Neural progenitor cell (in vitro differentiated cells): ENCODE measurements at regions not wholly inside any gene's neighbourhood (a gene's known extent, or its start where the extent isn't known, plus 50 kb on each side); places are given as distances from the start of the nearest gene placed in this dataset.
"Not testable (repeated sequence)": the region's sequence is repeated elsewhere in the genome, so short reads cannot be mapped to it uniquely, and the experiment has no call there.

Experiments
- DNase-seq: peaks from one replicate; pipeline ENCODE4 v3.0.0-alpha.2; 2016; ENCODE audit warnings: low spot score
- H2AFZ ChIP-seq: fragments of 200-600 bp; sonication (generic); replicated peaks from 2 replicates; pipeline ENCODE4 v1.6.1; 2016; ENCODE audit warnings: antibody characterized with exemption
- H3F3A ChIP-seq: fragments of 200-600 bp; sonication (generic); 2 replicates; pipeline ENCODE4 v1.6.1; 2016; ENCODE audit warnings: antibody characterized with exemption, low read depth
- H3K27ac ChIP-seq: fragments of 200-600 bp; sonication (generic); 2 replicates; pipeline ENCODE4 v1.5.1; 2016; ENCODE audit warnings: mild to moderate bottlenecking
- H3K27me3 ChIP-seq: fragments of 200-600 bp; sonication (generic); 2 replicates; pipeline ENCODE4 v1.6.1; 2016; ENCODE audit warnings: mild to moderate bottlenecking, moderate library complexity
- H3K36me3 ChIP-seq: fragments of 200-600 bp; sonication (generic); 2 replicates; pipeline ENCODE4 v1.5.1; 2016
- H3K4me1 ChIP-seq: fragments of 200-600 bp; sonication (generic); 2 replicates; pipeline ENCODE4 v1.6.1; 2016; ENCODE audit warnings: mixed run types
- H3K4me2 ChIP-seq: fragments of 200-600 bp; sonication (generic); 2 replicates; pipeline ENCODE4 v1.6.1; 2016
- H3K4me3 ChIP-seq: fragments of 200-600 bp; sonication (generic); 2 replicates; pipeline ENCODE4 v1.5.1; 2016
- H3K79me2 ChIP-seq: fragments of 200-600 bp; sonication (generic); 2 replicates; pipeline ENCODE4 v1.6.1; 2016; ENCODE audit warnings: low read depth
- H3K9ac ChIP-seq: fragments of 200-600 bp; sonication (generic); 2 replicates; pipeline ENCODE4 v1.6.1; 2016
- H3K9me3 ChIP-seq: fragments of 200-600 bp; sonication (generic); 2 replicates; pipeline ENCODE4 v1.5.1; 2016; ENCODE audit warnings: low read depth
- H4K20me1 ChIP-seq: fragments of 200-600 bp; sonication (generic); 2 replicates; pipeline ENCODE4 v1.6.1; 2016; ENCODE audit warnings: low read depth
- H3K27ac Mint-ChIP-seq: 3 replicates; pipeline ENCODE4 v1.8.0; 2021; ENCODE audit warnings: mixed read lengths
- H3K27me3 Mint-ChIP-seq: 2 replicates; pipeline ENCODE4 v1.8.0; 2022; ENCODE audit warnings: low read depth, mild to moderate bottlenecking, inconsistent platforms, moderate library complexity, mixed read lengths; ENCODE audit not compliant: insufficient read depth
- H3K36me3 Mint-ChIP-seq: 3 replicates; pipeline ENCODE4 v1.8.0; 2021; ENCODE audit warnings: mixed read lengths
- H3K4me1 Mint-ChIP-seq: 3 replicates; pipeline ENCODE4 v1.8.0; 2021; ENCODE audit warnings: mixed read lengths
- H3K4me3 Mint-ChIP-seq: 3 replicates; pipeline ENCODE4 v1.8.0; 2021; ENCODE audit warnings: mild to moderate bottlenecking, moderate library complexity, mixed read lengths
- H3K9me3 Mint-ChIP-seq: 3 replicates; pipeline ENCODE4 v1.8.0; 2020; ENCODE audit warnings: mixed read lengths

DNA sequence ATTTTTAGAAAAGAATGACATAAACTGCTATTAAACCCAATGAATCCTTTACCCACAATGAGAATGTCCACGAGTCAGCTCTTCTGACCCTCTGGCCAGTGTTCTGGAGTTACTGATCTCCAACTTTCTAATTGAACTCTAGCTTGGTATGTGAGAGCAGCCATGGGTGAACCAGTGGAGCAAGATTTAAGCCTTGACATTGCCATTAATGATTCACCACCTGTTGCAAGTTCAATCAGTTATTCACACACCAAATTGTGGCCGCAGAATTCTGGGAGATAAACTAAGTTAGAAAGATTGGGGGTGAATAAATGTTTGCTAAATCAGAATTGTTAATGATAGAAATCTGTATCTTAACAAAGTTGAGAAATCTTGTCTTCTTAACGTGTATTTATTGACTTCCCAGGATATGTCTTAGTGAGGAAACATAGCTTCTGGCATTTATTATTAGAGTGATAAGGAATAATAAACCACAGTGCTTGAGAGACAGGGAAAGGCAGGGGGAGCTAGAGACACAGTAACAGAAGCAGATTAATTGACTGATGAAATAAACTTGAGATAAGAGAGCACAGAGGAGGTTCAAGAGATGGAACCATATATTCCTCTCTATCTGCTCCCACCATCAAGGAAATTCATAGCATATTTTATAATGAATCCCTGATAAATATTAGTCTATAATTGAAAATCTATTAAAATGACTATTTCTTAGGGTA, 96.0 kb upstream of the AGAP9 start:
- not testable (repeated sequence) for H3K4me3 Mint-ChIP-seq, H3K9me3 ChIP-seq, H3K27me3 Mint-ChIP-seq, H3F3A ChIP-seq, H3K79me2 ChIP-seq, H3K36me3 ChIP-seq, H3K4me1 ChIP-seq, H3K4me2 ChIP-seq, H3K9ac ChIP-seq, H3K4me1 Mint-ChIP-seq, H3K4me3 ChIP-seq, H3K9me3 Mint-ChIP-seq, H4K20me1 ChIP-seq, H3K27ac ChIP-seq, H2AFZ ChIP-seq, H3K27ac Mint-ChIP-seq, DNase-seq, H3K36me3 Mint-ChIP-seq, H3K27me3 ChIP-seq

DNA sequence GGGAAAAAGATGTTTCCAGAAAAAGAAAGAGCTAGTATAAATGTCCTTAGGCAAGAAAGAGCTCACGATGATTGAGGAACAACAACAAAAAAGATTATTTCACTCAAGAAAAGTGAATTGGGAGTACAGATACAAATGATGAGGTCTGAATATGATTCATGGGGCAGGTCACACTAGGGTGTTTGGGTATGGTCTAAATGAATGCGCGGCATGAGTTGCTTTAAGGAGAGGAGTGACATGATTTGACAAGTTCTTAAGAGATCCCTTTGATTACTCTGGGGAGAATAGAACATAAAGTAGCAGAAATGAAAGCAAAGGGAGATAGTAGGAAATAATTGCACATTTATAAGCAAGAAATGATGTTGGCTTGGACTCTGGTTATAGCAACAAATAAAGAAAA, 85.9 kb upstream of the AGAP9 start:
- H3K79me2 ChIP-seq, H3K27me3 Mint-ChIP-seq, H3F3A ChIP-seq, H3K27me3 ChIP-seq, H3K4me2 ChIP-seq, H2AFZ ChIP-seq, H3K36me3 Mint-ChIP-seq, H3K4me1 Mint-ChIP-seq, H3K4me3 ChIP-seq, H3K4me1 ChIP-seq, H3K27ac ChIP-seq, H3K36me3 ChIP-seq, H4K20me1 ChIP-seq, H3K4me3 Mint-ChIP-seq, H3K27ac Mint-ChIP-seq, H3K9me3 Mint-ChIP-seq, H3K9me3 ChIP-seq, H3K9ac ChIP-seq, DNase-seq: not testable (repeated sequence)

DNA sequence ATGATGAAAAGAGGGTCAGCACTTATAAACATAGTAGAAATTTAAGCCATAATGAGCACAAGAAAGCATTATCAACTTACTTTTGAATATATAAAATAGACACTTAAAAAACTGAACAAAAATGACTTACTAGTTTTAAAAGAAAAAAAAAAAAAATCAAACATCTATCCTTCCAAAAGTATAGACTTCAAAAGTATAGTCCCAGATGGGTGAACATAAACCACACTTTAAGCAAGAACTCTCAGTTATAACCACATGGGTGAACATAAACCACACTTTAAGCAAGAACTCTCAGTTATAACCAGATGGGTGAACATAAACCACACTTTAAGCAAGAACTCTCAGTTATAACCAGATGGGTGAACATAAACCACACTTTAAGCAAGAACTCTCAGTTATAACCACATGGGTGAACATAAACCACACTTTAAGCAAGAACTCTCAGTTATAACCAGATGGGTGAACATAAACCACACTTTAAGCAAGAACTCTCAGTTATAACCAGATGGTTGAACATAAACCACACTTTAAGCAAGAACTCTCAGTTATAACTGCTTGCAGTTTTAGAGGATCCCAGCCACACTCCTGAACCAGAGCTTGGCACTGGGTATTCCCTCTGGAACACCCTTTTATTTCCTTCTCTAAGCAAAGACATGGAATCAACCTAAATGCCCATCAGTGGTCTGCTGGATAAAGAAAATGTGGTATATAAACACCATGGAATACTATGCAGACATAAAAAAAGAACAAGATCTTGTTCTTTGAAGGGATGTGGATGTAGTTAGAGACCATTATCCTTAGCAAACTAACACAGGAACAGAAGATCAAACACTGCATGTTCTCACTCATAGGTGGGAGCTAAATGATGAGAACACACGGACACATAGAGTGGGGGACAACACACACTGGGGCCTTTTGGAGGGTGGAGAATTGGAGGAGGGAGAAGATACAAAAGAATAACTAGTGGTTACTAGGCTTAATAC, 82.6 kb upstream of the AGAP9 start:
- not testable (repeated sequence) for H3K36me3 ChIP-seq, H4K20me1 ChIP-seq, H3K9me3 Mint-ChIP-seq, H3K4me3 ChIP-seq, H3F3A ChIP-seq, H3K36me3 Mint-ChIP-seq, H2AFZ ChIP-seq, H3K4me1 ChIP-seq, H3K4me2 ChIP-seq, H3K9me3 ChIP-seq, H3K27me3 ChIP-seq, H3K4me3 Mint-ChIP-seq, H3K27ac ChIP-seq, DNase-seq, H3K27me3 Mint-ChIP-seq, H3K4me1 Mint-ChIP-seq, H3K27ac Mint-ChIP-seq, H3K79me2 ChIP-seq, H3K9ac ChIP-seq

DNA sequence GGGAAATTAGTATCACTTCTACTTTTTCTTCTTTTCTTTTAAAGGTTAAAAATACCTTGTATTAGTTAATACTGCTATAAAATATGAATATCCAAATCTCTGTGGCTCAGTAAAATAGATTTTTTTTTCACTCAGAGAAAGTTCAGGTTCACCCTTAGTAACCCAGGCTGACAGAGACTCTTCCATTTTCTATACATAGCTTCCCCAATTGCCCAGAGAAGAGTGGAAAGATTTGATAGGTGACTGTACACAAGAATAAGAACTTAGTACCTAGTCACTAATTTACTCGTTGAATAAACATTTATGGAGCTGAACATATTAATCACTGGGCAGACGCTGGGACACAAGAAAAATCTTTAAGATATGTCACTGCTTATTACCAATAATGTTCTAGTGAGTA, 77.2 kb upstream of the AGAP9 start:
- not testable (repeated sequence) for H4K20me1 ChIP-seq

DNA sequence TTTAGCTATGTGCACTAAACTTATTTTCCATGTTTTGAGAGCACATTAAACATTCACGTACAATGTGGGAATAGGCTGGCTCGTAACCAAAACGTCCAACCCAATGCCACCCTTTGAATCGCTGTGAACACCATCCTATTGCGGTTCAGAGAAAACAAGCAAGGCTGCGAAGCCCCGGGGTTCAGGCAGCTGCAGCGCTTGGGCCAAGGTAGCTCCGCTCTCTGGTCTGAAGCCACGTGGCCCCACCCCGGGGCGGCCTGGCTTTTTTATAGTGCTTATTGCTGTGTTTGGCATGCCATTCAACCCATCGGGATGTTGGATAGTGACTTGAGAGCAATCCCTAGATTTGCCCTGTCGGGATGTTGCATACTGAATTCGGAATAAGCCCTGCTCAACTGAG, 76.7 kb upstream of the AGAP9 start:
- H3K79me2 ChIP-seq, H3K36me3 ChIP-seq, H3K4me3 ChIP-seq, H3F3A ChIP-seq, H3K27me3 Mint-ChIP-seq, H3K36me3 Mint-ChIP-seq, H3K27ac Mint-ChIP-seq, H3K4me1 Mint-ChIP-seq, H4K20me1 ChIP-seq, H3K27ac ChIP-seq, H3K9ac ChIP-seq, H3K9me3 ChIP-seq, H3K27me3 ChIP-seq, H3K4me1 ChIP-seq, H3K9me3 Mint-ChIP-seq, DNase-seq, H3K4me2 ChIP-seq, H2AFZ ChIP-seq, H3K4me3 Mint-ChIP-seq: not testable (repeated sequence)

More for the DNA sequence above, 77.2 kb upstream of the AGAP9 start:
- H3K4me3 Mint-ChIP-seq, H3K4me3 ChIP-seq, H3K9ac ChIP-seq, H3K9me3 ChIP-seq, H3K27me3 Mint-ChIP-seq, H3K9me3 Mint-ChIP-seq, H3K4me1 Mint-ChIP-seq, H3K4me2 ChIP-seq, H3K27ac ChIP-seq, H3K27me3 ChIP-seq, DNase-seq, H3K4me1 ChIP-seq, H2AFZ ChIP-seq, H3K27ac Mint-ChIP-seq, H3K79me2 ChIP-seq, H3F3A ChIP-seq, H3K36me3 Mint-ChIP-seq, H3K36me3 ChIP-seq: not testable (repeated sequence)

DNA sequence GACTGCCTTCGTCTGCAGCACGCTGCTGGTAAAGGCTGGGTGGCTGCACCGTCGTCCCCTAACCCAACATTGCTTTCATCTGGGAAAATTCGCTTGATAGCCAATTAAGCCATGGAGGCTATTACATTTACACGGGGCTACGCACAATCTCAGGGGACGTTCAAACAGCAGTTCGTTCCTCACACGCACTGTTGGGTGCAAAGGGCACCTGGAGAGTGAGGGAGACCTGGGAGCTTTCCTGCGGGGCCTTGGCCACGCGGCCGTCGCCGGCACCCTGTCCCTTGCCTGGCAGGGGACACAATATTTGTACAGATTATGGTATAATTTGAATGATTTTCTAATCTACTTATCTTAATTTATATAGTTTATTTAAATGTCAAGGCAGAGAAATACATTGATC, 76.2 kb upstream of the AGAP9 start:
- H3K27ac Mint-ChIP-seq, H3K79me2 ChIP-seq, H3K27me3 Mint-ChIP-seq: not testable (repeated sequence)

DNA sequence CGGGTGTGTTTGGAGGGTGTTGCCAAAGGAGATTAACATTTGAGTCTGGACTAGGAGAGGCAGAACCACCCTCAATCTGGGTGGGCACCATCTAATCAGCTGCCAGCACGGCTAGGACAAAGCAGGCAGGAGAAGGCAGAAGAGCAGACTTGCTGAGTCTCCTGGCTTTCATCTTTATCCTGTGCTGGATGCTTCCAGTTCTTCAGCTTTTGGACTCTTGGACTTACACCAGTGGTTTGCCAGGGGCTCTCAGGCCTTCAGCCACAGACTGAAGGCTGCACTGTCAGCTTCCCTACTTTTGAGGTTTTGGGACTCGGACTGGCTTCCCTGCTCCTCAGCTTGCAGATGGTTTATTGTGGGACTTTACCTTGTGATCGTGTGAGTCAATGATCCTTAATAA, 70.4 kb upstream of the AGAP9 start:
- DNase-seq, H4K20me1 ChIP-seq, H3K4me3 Mint-ChIP-seq, H3K4me2 ChIP-seq, H3F3A ChIP-seq, H2AFZ ChIP-seq, H3K4me3 ChIP-seq, H3K27ac Mint-ChIP-seq, H3K4me1 ChIP-seq, H3K36me3 Mint-ChIP-seq, H3K4me1 Mint-ChIP-seq, H3K9me3 ChIP-seq, H3K27me3 Mint-ChIP-seq, H3K9me3 Mint-ChIP-seq, H3K27me3 ChIP-seq, H3K36me3 ChIP-seq, H3K79me2 ChIP-seq, H3K27ac ChIP-seq, H3K9ac ChIP-seq: not testable (repeated sequence)

More for the DNA sequence above, 76.2 kb upstream of the AGAP9 start:
- DNase-seq, H4K20me1 ChIP-seq, H3K9me3 Mint-ChIP-seq, H3K9ac ChIP-seq, H3K36me3 Mint-ChIP-seq, H3K4me3 ChIP-seq, H2AFZ ChIP-seq, H3K27me3 ChIP-seq, H3F3A ChIP-seq, H3K36me3 ChIP-seq, H3K4me1 ChIP-seq, H3K27ac ChIP-seq, H3K4me2 ChIP-seq, H3K4me1 Mint-ChIP-seq, H3K4me3 Mint-ChIP-seq, H3K9me3 ChIP-seq: not testable (repeated sequence)

DNA sequence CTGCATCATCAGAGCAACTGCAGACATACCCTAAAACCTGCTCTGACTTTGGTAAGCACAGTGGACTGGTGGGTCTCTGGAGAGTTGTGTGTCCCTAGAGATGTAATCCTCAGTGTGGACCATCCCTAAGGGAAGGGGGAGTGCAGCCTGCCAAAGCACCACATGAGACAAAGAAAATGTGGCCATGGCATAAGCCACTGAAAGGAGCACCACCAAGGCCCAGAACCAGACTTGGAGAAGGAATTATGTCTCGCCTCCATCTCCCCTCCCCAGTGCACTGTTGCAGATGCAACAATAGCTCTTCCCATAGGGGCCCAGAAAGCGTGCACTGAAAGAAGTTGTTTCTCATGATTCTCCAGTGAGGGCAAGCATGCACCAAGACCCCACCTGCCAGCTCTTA, 69.7 kb upstream of the AGAP9 start:
- not testable (repeated sequence) for H2AFZ ChIP-seq, H3K79me2 ChIP-seq, H3K9me3 Mint-ChIP-seq, H3K4me1 ChIP-seq, H3K4me1 Mint-ChIP-seq, H3F3A ChIP-seq, H3K27ac ChIP-seq, H3K9ac ChIP-seq, H3K4me3 Mint-ChIP-seq, H3K9me3 ChIP-seq, H3K4me2 ChIP-seq, H3K27ac Mint-ChIP-seq, H4K20me1 ChIP-seq, H3K36me3 Mint-ChIP-seq, H3K4me3 ChIP-seq, H3K36me3 ChIP-seq, H3K27me3 Mint-ChIP-seq, H3K27me3 ChIP-seq, DNase-seq
